HG03135 (cell line): ENCODE measurements at regions not wholly inside any gene's neighbourhood (a gene's known extent, or its start where the extent isn't known, plus 50 kb on each side); places are given as distances from the start of the nearest gene placed in this dataset.

Experiments used
- ATAC-seq: cut with Tn5 transposase; IDR thresholded peaks from one replicate; pipeline ENCODE4 v1.9.1; 2021; ENCODE audit warnings: mild to moderate bottlenecking, moderate library complexity; ENCODE audit not compliant: unreplicated experiment

GRCh38 chr12:59927032-59927431, 331.2 kb downstream of the SLC16A7 start:
- ATAC-seq = no peak

GRCh38 chr12:59928416-59928815, 332.6 kb downstream of the SLC16A7 start:
- no peak for ATAC-seq

- ATAC-seq = no peak
These were observed 333.3 kb downstream of the SLC16A7 start for GRCh38 chr12:59929110-59929509.

- no peak for ATAC-seq
These were observed 338.7 kb downstream of the SLC16A7 start for GRCh38 chr12:59934486-59934885.

- ATAC-seq = no peak
These were observed 340.7 kb downstream of the SLC16A7 start for GRCh38 chr12:59936534-59936933.

- ATAC-seq = no peak
These were observed 341.3 kb downstream of the SLC16A7 start for GRCh38 chr12:59937148-59937547.

GRCh38 chr12:59938190-59938962, 342.5 kb downstream of the SLC16A7 start:
- no peak for ATAC-seq

GRCh38 chr12:59940631-59941342, 345.0 kb downstream of the SLC16A7 start:
- no peak for ATAC-seq

- ATAC-seq = no peak
These were observed 345.6 kb downstream of the SLC16A7 start for GRCh38 chr12:59941461-59941860.

GRCh38 chr12:59944177-59944576, 348.3 kb downstream of the SLC16A7 start:
- no peak for ATAC-seq

GRCh38 chr12:59946635-59947034, 350.8 kb downstream of the SLC16A7 start:
- no peak for ATAC-seq

- no peak for ATAC-seq
These were observed 367.7 kb downstream of the SLC16A7 start for GRCh38 chr12:59963546-59963945.

GRCh38 chr12:59972905-59973304, 377.1 kb downstream of the SLC16A7 start:
- no peak for ATAC-seq

GRCh38 chr12:59973515-59973914, 377.7 kb downstream of the SLC16A7 start:
- no peak for ATAC-seq

GRCh38 chr12:59977779-59978178, 381.9 kb downstream of the SLC16A7 start:
- ATAC-seq = no peak

GRCh38 chr12:59980476-59980875, 384.6 kb downstream of the SLC16A7 start:
- no peak for ATAC-seq

- no peak for ATAC-seq
These were observed 403.5 kb downstream of the SLC16A7 start for GRCh38 chr12:59999291-59999690.

GRCh38 chr12:60010486-60010885, 414.7 kb downstream of the SLC16A7 start:
- no peak for ATAC-seq

- ATAC-seq = no peak
These were observed 416.8 kb downstream of the SLC16A7 start for GRCh38 chr12:60012659-60013058.

- ATAC-seq = no peak
These were observed 418.6 kb downstream of the SLC16A7 start for GRCh38 chr12:60014436-60014835.

- ATAC-seq = no peak
These were observed 424.2 kb downstream of the SLC16A7 start for GRCh38 chr12:60020068-60020467.

GRCh38 chr12:60021235-60021634, 425.4 kb downstream of the SLC16A7 start:
- no peak for ATAC-seq
